NCI-H146 treated with DMSO at 0.1 percent for 48 hours (cell line): ENCODE measurements at regions not wholly inside any gene's neighbourhood (a gene's known extent, or its start where the extent isn't known, plus 50 kb on each side); places are given as distances from the start of the nearest gene placed in this dataset.

Experiments
- DNase-seq: peaks from one replicate; lab custom pipeline; 2025; ENCODE audit not compliant: unreplicated experiment; lab: John Stamatoyannopoulos, UW

DNA sequence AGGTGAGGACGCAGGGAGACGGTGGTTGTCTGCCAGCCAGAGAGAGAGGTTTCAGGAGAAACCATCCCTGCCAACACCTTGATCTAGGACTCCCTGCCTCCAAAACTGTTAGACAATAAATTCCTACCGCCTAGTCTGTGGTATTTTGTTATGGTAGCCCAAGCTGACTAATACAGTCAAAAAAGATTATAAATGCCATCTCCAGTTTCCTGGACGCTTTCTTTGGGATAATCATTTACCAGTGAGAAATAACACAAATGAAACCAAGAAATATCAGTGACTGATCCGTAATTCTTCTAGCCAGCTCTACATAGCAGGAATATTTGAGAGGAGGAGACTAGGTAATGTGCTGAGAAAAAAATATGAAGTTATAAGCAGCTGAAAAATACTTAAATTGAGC is 707.8 kb upstream of the LMCD1 start:
- DNase-seq, result no peak

DNA sequence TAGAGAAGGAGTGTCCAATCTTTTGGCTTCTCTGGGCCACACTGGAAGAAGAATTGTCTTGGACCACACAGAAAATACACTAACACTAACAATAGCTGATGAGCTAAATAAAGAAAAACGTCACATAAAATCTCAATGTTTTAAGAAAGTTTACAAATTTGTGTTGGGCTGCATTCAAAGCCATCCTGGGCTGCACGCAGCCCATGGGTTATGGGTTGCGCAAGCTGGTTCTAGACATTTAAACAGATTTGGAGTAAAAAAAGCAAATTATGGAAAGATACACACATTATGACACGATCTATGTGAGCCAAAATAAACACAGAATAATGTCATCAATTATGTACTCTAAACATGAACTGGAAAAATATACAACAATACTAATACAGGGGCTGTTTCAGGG is 703.3 kb upstream of the LMCD1 start:
- no peak for DNase-seq

DNA sequence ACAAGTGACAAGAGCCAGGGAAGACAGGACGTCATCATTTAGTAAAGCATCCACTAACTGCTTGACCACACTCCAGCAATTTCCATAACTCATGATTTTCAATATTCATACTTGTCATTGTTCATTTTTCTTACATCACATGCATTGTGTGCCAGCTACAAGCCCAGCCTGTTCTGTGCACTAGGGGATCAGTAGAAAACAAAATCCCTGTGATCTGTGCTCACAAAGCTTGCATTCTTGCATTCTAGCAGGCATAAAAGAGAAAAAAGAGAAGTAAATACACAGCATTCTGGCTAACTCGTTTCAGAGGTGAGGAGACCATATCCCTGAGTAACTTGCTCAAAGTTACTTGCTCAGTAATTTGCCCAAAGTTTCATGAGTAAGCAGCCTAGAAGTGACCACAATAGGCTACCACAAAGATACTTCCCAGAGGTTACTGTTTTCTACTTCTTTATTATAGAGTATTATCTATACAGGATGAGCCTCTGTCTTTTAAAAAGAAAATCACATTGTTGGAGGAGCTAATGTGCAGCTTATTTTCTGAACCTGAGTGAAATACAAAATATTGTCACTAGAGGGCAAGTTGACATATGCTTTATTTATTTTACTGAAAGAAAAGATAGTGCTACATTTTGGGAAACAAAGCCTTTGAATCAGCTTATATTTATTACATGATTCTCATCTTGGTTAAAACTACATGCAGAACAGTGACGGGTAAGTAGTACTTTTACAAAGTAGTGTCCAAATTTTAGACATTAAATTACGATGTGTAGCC is 701.4 kb upstream of the LMCD1 start:
- peak; percentile 3 for DNase-seq

DNA sequence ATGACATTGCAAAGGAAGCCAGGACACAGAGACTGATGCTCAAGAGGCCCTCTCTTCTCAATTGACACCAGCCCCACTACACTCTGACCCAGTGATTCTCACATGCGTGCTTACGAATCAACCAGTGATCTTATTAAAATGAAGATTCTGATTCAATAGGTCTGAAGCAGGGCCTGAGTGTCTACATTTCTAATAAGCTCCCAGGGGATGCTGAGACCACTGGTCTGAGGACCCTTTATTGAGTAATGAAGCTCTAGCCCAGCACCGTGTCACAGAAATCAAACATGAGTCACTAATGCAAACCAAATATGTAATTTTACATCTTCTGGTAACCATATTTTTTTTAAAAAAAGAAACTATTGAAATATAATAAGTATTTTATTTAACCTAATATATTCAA is 689.1 kb upstream of the LMCD1 start:
- no peak for DNase-seq

DNA sequence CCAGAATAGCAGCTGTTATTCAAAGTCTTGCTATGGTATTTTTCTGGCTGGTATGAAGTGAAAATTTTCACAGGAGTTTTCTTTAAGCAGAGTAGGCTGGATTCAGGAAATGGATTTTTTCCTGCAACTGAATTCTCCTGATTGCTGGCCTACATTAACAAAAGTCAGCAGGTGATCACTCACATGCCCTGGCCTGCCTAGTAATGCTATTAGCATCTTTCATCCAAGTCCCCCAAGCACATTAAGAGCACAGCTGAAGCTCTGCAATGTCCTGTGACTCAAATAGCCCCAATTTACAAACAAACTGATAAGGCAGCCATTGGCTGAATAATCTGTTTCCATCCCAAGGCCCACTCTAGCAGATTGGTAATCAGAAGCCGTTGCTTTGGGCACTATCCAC is 688.3 kb upstream of the LMCD1 start:
- peak; percentile 84 for DNase-seq

DNA sequence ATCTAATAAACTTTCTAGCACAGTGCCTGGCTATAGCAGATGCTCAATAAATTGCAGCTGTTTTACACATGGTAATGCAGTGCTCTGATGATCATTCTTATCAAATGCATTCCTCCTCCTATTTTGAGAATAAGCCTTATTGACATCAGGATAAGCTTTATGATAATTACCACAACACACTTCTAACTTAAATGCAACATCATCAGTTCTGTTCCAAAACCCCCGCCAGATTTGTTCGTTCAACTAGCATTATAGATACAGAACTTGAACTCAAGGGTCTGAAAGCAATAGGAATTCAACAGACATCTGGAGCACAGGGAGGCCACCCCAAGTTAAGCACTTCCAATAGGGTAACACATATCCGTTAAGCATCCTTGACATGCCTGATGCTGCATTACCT is 684.4 kb upstream of the LMCD1 start:
- DNase-seq, result no peak

DNA sequence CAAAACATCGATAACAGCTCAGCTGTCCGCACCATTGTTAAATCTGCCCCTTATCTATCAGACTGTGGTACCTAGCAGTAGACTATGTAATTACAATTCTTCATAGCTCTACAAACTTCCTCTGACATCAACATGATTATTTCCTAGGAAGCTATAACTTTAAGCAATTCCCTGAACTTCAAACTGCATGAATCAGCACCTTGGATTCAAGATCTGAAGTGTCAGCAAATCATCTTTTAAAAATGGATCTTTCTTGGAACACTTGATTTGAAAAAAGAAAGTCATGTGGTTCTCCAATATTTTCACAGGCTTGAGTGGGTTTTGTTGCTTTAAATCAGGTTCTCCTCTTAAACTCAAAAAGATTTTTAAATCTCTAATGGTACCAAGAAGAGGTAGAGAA is 680.7 kb upstream of the LMCD1 start:
- DNase-seq, result no peak

DNA sequence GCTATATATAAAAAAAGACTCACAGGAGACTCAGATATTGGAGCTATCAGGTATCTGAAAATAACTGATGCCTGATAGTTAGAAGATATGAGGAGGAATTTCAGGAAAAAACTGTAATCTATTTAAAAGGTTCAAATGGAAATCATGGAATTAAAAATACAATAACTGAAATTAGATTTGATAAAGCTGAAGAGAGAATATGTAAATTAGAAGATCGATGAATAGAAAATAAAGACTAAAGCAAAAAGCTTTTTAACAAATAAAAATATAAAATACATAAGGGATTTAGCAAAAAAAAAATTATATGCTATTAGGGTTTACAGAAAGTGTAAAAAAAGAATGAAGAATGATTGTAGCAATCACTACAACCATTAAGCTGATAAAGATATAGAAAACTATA is 679.8 kb upstream of the LMCD1 start:
- DNase-seq, result no peak

DNA sequence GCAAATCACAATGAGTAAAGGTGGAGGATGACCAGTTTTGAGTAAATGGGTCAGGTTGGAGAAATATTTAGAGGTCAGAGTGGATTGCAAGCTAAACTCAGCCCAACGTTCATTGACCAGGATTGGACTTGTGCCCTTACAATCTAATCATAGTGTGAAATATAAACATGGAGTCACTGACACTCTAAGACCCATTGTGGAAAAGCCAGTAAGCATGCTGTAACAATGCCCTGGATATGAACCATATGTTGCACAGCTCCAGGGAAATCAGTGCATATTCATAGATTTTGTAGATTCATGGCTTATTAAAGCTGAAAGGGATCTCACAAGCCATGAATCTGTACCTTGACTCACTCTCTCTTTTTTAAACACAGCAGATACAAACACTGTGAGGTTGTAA is 660.2 kb upstream of the LMCD1 start:
- no peak for DNase-seq

DNA sequence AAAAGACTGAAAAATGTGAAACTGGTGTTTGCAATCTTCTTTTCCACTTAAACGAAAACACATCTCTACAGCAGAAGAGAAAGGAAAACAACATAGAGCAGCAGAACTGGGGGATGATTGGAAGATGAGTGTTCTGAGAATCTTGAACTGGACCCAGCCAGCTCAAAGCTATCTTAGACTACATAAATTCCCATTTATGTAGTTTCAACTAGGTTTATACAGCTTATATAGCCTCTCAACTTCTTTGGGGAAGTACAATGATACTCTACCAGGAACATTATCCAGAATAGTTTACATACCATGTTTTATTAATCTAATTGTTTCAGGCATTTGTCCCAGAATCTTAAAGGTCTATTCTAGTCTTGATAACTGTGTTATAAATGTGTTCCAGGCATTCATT is 658.2 kb upstream of the LMCD1 start:
- no peak for DNase-seq

DNA sequence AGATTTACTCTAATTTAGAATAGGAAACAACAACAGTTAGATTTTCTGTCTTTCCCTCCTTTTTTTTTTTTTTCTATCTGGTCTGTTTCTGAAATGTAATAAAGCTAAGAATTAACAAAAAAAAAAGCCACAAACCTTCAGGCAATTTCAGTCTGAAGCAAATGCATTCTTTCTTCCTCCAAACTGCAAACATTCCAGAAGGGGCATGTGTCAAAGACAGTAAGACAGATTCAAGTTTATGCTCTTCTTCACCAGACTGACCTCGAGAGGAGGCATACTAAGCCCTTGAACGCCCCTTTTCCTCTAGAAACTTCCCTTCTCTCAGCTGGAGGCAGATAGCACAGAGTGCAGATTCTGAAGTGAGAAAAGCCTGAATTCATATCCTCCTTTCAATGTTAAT is 654.6 kb upstream of the LMCD1 start:
- DNase-seq, result no peak

DNA sequence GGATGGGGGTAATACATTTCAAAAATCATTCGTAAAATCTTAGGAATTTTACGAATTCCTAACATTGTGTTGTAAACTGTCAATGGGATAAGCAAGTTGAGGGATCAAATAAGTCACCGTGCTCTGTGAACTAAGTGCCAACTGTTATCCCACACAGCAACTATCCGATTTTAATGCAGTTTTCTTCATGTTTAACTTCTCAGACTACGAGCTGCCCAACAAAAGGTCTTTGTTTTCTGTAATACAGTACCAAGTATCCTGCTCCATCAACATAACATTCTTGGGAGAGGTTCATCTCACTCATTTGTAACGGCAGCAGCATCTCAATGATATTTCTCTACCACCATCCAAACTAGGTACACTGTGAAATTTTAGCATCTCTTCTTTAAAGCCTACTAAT is 654.1 kb upstream of the LMCD1 start:
- DNase-seq, result no peak

DNA sequence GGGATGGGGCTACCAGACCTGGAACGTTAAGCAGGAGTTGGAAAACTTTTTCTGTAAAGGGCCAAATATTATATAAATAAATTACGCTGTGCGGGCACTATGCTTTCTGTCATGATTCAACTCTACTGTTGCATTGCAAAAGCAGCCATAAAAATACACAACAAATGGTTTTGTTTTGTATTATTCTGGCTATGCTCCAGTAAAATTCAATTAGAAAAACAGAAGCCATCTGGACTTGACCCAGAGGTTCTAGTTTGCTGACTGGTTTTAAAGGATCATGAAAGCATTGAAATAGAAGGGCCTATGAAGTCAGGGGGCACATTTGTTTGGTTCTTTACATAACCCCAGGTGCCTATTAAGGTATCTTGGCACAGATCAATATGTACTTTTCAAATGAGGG is 647.4 kb upstream of the LMCD1 start:
- no peak for DNase-seq

DNA sequence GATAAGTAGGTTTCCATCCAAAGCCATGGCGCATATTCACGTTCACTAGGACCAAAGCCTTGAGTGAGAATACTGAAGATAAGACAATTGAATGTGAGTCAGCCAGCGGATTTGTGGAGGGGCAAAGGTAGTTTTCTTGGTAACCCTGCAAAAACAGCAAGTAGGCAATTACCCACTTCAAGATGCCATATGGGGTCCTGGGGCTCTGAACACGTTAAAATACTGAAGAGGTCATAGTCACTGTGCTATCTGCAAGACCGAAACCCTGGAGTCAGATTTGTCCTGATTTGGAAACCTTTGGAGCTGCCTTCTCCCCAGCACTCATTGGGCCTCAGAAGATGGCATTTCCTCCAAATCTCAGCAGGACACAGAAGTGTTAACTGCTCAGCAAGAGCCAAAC is 646.9 kb upstream of the LMCD1 start:
- no peak for DNase-seq

DNA sequence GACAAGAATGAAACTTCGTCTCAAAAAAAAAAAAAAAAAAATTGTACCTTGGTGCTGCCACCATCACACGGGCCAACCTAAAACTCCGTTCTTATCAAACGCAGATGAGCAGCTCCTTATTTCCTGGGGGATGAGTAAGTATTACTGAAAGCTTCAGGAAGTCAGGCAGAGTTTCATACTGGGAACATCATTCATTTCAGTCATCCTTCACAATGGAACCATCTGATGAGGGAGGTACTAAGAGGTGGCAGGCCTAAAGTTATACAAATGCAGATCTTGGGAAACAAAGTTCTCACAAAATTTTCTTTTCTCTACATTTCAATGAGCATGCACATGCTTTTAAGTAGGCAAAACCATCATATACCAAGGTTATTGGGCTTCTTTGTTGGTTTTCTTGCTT is 636.0 kb upstream of the LMCD1 start:
- no peak for DNase-seq

DNA sequence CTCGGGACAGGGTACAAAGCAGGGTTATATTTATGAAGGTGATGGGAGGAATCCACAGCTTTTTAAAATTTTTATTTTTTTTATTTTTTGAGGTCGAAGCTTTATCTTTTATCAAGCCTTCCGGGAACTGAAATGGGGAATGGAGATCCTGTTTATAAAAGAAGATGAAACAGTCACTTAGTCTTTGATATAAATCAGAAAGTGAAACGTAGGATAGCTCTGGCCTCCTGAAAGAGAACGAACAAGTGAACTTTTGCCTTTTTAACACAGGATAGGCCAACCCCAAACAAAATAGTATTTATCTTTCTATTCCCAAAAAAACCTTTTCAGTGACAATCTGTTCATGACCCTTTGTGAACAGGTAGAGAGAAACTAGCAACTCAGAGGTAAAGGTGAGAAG is 634.0 kb upstream of the LMCD1 start:
- no peak for DNase-seq

DNA sequence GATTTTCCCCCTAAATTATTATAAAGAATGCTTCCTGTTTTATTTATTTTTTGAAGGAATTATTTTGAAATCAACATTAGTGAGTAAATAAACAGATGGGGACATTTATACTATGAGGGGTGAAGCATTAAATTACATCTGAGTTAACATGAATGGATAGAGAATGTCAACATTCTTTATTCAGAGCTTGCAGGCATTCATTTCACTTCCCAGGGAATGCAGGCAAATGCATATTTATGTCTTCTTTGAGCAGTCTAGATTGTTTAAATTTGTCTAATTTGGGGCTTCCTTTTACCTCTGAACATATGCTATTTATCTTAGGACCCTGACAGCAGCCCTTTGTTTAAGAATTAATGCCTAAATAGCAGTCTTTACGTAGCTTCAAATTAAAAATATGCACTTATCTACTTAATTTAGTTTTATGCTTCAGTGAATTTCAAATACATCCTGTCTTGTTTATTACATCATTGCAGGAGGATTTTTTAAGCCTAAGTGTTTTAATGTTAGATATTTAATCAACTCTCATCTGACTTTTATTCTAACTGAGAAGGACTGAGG is 630.5 kb upstream of the LMCD1 start:
- DNase-seq, result no peak

DNA sequence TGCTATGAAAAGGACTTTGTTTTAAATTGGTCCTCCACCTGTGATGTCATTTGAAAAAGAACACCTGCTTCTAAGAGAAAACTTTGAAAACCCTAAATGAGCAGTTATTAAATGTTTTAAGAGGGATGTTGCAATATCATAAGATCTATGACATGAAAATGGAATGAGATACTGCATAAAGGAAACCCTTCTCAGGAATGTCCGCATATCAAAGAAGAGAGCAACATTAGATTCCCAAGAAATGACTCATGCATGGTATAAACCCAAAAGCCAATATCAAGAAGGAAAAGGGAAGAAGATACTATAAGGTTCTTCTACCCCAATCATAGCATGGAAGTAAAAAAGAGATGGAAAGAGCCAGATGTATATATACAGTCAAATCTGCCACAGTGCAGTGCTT is 627.5 kb upstream of the LMCD1 start:
- DNase-seq, result no peak

DNA sequence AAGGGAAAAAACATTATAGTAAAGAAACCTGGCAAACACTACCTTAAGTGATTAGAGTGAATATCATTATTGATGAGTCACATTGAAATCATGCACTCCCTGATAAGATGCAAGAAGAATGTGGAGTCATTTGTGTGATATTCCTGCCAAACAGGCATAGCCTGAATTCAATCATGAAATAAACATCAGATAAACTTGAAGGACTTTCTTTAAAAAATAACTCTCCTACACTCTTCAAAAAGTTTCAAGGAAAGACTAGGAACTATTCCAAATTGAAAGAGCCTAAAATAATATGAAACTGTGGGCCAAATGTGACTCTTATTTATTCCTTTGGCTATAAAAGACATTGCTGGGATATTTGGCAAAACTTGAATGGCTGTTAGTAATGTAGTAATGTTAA is 625.7 kb upstream of the LMCD1 start:
- no peak for DNase-seq

DNA sequence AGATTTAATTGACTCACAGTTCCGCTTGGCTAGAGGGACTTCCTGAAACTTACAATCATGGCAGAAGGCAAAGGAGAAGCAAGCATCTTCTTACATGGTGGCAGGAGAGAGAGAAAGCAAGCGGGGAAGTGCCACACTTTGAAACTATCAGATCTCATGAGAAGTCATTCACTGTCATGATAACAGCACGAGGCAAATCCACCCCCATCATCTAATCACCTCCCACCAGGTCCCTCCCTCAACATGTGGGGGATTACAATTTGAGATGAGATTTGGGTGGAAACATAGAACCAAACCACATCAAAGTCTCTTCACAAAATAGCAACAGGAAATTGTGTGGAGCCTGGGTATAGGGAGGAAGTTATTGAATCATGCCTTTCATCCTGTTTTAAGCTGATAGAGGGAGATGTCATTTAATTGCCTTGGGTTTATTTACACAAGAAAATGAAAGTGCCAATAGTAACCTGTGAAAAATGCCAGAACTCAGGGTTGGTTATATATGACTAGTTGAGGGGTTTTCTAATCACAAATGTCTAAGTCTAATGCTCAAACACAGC is 624.8 kb upstream of the LMCD1 start:
- DNase-seq, result no peak

DNA sequence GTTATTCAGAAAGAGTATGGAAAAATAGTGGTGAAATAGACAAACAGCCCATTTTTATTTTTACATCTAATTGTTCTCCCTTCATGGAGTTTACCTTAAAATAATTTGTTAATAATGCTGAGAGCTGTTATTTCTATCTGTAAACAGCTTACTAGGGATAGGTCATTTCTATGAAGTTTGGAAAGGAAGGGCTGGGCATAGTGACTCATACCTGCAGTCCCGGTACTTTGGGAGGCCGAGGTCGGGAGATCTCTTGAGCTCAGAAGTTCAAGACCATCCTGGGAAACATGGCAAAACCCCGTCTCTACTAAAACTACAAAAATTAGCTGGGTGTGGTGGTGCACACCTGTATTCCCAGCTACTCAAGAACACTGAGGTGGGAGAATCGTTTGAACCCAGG is 624.3 kb upstream of the LMCD1 start:
- no peak for DNase-seq

DNA sequence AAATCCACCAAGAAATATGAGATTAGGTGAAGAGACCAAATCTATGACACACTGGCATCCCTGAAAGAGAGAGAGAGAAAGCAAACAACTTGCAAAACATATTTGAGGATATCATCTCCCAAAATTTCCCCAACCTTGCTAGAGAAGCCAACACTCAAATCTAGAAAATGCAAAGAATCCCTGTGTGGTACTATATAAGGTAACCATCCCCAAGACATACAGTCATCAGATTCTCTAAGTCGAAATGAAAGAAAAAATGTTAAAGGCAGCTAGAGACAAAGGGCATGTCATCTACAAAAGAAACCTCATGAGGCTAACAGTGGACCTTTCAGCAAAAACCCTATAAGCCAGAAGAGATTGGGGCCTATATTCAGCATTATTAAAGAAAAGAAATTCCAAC is 622.1 kb upstream of the LMCD1 start:
- no peak for DNase-seq

DNA sequence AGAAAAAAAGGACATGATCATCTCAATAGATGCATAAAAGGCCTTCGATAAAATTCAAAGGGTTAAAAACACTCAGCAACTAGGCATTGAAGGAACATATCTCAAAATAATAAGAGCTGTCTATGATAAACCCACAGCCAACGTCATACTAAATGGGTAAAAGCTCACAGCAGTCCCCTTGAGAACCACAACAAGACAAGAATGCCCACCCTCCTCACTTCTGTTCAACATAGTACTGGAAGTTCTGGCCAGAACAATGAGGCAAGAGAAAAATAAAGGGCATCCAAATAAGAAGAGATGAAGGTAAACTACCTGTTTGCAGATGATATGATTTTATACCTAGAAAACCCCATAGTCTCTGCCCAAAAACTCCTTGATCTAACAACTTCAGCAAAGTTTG is 619.7 kb upstream of the LMCD1 start:
- no peak for DNase-seq
